ENCODE measurements at regions not wholly inside any gene's neighbourhood (a gene's known extent, or its start where the extent isn't known, plus 50 kb on each side); places are given as distances from the start of the nearest gene placed in this dataset.

DNA sequence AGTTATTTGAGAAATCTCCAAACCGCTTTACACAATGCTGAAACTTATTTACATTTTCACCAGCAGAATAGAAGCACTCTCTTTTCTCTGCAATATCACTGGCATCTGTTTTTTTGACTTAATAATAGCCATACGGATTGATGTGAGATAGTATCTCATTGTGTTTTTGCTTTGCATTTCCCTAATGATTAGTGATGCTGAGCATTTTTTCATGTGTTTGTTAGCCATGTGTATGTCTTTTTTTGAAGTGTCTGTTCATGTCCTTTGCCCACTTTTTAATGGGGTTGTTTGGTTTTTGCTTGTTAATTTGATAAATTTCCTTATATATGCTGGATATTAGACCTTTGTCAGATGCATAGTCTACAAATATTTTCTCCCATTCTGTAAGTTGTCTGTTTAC is 73.6 kb downstream of the FBXO5 start:
- intact Hi-C loops (cut with micrococcal nuclease; ENCODE audit: unreplicated experiment) = no loop called here
- ChIA-PET SMC1A (ENCODE audit: uncharacterized antibody, unreplicated experiment) (no interaction called here), RAD21 (ENCODE audit: unreplicated experiment) (no interaction called here), POLR2A (no interaction called here), CTCF (no interaction called here)
- FAIRE-seq (no peak), ATAC-seq (no peak), DNase-seq (ENCODE audit: low read depth, low spot score) (no peak)
- Histone ChIP-seq H3K4me2 (ENCODE audit: control insufficient read depth, insufficient read depth) (no peak overlapping the region), H2AFZ (ENCODE audit: control insufficient read depth, low read depth, low read length) (no peak overlapping the region), H3K9me3 (replicated peaks; ENCODE audit: control insufficient read depth, insufficient read depth, low read length) (no peaks in the 10 kb centered on the region), H3K9ac (ENCODE audit: control insufficient read depth, insufficient read depth, low read length) (no peak overlapping the region), H3K4me1 (ENCODE audit: control insufficient read depth, insufficient read depth, low read length) (no peaks in the 10 kb centered on the region), H4K20me1 (ENCODE audit: control insufficient read depth, insufficient read depth) (no peaks in the 10 kb centered on the region), H3K36me3 (ENCODE audit: control insufficient read depth in 2 of 2, insufficient read depth in 2 of 2, low read length in 1 of 2) (no peaks in the 10 kb centered on the region), H3K4me3 (no peak overlapping the region), H3K27me3 (replicated peaks in 1 of 2; ENCODE audit: control insufficient read depth in 2 of 2, insufficient read depth in 2 of 2, low read length in 1 of 2) (no peaks in the 10 kb centered on the region), H3K27ac (ENCODE audit: control insufficient read depth, insufficient read depth) (no peak overlapping the region), H3K79me2 (ENCODE audit: control insufficient read depth, insufficient read depth, low read length) (no peaks in the 10 kb centered on the region)
- in situ Hi-C loops (cut with MboI) = no loop called here
- BruUV-seq (replicated peaks) = no TSS peak
- 22% methylated on average over 2 of the region's 2 CpGs for WGBS (ENCODE audit: insufficient coverage, insufficient replicate concordance, low lambda C conversion rate, missing lambda C conversion rate)
- TF ChIP-seq, protein P1, sequence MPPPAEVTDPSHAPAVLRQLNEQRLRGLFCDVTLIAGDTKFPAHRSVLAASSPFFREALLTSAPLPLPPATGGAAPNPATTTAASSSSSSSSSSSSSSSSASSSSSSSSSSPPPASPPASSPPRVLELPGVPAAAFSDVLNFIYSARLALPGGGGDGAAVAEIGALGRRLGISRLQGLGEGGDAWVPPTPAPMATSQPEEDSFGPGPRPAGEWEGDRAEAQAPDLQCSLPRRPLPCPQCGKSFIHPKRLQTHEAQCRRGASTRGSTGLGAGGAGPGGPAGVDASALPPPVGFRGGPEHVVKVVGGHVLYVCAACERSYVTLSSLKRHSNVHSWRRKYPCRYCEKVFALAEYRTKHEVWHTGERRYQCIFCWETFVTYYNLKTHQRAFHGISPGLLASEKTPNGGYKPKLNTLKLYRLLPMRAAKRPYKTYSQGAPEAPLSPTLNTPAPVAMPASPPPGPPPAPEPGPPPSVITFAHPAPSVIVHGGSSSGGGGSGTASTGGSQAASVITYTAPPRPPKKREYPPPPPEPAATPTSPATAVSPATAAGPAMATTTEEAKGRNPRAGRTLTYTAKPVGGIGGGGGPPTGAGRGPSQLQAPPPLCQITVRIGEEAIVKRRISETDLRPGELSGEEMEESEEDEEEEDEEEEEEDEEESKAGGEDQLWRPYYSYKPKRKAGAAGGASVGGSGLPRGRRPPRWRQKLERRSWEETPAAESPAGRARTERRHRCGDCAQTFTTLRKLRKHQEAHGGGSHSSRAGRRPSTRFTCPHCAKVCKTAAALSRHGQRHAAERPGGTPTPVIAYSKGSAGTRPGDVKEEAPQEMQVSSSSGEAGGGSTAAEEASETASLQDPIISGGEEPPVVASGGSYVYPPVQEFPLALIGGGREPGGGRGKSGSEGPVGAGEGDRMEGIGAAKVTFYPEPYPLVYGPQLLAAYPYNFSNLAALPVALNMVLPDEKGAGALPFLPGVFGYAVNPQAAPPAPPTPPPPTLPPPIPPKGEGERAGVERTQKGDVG (CRISPR knock-in tag; IDR thresholded peaks at IDR 0.05) = no peak
- TF ChIP-seq RCOR1 (conservative IDR thresholded peaks at IDR 0.05; ENCODE audit: low read depth, low read length) (no peak), ZZZ3 (IDR thresholded peaks at IDR 0.05; ENCODE audit: control insufficient read depth, insufficient read length, low read depth) (no peak), WRNIP1 (IDR thresholded peaks at IDR 0.05; ENCODE audit: borderline replicate concordance, low read depth, low read length) (no peak), CREM (IDR thresholded peaks at IDR 0.05; ENCODE audit: low read depth) (no peak), CHD2 (IDR thresholded peaks at IDR 0.05; ENCODE audit: borderline replicate concordance, low read depth, low read length) (no peak), MYB (IDR thresholded peaks at IDR 0.05; ENCODE audit: borderline replicate concordance, low read depth, low read length) (no peak), NR2C2 (IDR thresholded peaks at IDR 0.05; ENCODE audit: borderline replicate concordance, control insufficient read depth, insufficient read length, low read depth) (no peak)
- TF ChIP-seq, protein P2, sequence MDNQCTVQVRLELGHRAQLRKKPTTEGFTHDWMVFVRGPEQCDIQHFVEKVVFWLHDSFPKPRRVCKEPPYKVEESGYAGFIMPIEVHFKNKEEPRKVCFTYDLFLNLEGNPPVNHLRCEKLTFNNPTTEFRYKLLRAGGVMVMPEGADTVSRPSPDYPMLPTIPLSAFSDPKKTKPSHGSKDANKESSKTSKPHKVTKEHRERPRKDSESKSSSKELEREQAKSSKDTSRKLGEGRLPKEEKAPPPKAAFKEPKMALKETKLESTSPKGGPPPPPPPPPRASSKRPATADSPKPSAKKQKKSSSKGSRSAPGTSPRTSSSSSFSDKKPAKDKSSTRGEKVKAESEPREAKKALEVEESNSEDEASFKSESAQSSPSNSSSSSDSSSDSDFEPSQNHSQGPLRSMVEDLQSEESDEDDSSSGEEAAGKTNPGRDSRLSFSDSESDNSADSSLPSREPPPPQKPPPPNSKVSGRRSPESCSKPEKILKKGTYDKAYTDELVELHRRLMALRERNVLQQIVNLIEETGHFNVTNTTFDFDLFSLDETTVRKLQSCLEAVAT (IDR thresholded peaks at IDR 0.05) = no peak
- TF ChIP-seq, protein P3, sequence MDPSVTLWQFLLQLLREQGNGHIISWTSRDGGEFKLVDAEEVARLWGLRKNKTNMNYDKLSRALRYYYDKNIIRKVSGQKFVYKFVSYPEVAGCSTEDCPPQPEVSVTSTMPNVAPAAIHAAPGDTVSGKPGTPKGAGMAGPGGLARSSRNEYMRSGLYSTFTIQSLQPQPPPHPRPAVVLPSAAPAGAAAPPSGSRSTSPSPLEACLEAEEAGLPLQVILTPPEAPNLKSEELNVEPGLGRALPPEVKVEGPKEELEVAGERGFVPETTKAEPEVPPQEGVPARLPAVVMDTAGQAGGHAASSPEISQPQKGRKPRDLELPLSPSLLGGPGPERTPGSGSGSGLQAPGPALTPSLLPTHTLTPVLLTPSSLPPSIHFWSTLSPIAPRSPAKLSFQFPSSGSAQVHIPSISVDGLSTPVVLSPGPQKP (IDR thresholded peaks at IDR 0.05; ENCODE audit: low read depth, low read length) = no peak
- TF ChIP-seq, protein P4, sequence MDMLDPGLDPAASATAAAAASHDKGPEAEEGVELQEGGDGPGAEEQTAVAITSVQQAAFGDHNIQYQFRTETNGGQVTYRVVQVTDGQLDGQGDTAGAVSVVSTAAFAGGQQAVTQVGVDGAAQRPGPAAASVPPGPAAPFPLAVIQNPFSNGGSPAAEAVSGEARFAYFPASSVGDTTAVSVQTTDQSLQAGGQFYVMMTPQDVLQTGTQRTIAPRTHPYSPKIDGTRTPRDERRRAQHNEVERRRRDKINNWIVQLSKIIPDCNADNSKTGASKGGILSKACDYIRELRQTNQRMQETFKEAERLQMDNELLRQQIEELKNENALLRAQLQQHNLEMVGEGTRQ (IDR thresholded peaks at IDR 0.05; ENCODE audit: borderline replicate concordance, low read depth, low read length) = no peak
- TF ChIP-seq, protein P5, sequence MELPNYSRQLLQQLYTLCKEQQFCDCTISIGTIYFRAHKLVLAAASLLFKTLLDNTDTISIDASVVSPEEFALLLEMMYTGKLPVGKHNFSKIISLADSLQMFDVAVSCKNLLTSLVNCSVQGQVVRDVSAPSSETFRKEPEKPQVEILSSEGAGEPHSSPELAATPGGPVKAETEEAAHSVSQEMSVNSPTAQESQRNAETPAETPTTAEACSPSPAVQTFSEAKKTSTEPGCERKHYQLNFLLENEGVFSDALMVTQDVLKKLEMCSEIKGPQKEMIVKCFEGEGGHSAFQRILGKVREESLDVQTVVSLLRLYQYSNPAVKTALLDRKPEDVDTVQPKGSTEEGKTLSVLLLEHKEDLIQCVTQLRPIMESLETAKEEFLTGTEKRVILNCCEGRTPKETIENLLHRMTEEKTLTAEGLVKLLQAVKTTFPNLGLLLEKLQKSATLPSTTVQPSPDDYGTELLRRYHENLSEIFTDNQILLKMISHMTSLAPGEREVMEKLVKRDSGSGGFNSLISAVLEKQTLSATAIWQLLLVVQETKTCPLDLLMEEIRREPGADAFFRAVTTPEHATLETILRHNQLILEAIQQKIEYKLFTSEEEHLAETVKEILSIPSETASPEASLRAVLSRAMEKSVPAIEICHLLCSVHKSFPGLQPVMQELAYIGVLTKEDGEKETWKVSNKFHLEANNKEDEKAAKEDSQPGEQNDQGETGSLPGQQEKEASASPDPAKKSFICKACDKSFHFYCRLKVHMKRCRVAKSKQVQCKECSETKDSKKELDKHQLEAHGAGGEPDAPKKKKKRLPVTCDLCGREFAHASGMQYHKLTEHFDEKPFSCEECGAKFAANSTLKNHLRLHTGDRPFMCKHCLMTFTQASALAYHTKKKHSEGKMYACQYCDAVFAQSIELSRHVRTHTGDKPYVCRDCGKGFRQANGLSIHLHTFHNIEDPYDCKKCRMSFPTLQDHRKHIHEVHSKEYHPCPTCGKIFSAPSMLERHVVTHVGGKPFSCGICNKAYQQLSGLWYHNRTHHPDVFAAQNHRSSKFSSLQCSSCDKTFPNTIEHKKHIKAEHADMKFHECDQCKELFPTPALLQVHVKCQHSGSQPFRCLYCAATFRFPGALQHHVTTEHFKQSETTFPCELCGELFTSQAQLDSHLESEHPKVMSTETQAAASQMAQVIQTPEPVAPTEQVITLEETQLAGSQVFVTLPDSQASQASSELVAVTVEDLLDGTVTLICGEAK (IDR thresholded peaks at IDR 0.05; ENCODE audit: borderline replicate concordance) = no peak
- TF ChIP-seq, protein P6, sequence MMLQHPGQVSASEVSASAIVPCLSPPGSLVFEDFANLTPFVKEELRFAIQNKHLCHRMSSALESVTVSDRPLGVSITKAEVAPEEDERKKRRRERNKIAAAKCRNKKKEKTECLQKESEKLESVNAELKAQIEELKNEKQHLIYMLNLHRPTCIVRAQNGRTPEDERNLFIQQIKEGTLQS (IDR thresholded peaks at IDR 0.05; ENCODE audit: borderline replicate concordance, extremely low read depth, low read depth, low read length) = no peak
